CD4-positive, alpha-beta T cell treated with Interleukin-4 for 1 hour (primary cell): ENCODE measurements at regions not wholly inside any gene's neighbourhood (a gene's known extent, or its start where the extent isn't known, plus 50 kb on each side); places are given as distances from the start of the nearest gene placed in this dataset.

ENCODE experiments used
- DNase-seq, 2 donors: peaks; one replicate each; pipeline ENCODE4 v3.0.0-alpha.2; 2020 to 2022

DNA sequence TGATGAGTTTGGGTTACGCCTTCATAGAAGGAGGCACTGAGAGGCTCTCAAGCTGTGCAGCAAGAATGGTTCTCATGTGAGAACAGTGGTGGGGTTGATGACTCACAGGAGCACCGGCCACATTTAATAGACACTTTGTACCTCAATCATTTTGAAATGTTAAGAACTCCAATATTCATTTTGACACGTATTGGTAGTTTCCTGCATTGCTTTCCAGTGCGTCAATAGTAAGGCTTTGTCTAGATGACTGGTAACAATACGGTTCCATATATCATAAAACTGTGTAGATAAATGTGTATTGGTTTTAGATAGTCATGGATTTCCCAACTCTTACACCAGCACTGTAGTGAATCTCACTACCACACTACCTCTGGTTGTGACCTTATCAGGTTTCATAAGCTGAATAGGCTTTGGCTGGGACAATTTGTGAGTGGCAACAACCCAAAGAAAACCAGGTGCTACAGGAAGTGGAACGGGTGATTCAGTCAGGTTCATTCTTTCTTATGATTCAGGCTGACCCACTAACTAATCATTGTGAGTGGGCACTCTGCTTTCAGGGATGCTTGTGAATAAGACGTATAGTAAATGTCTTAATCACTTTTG, 362.6 kb downstream of the KLF5 start:
- DNase-seq, result no peak

DNA sequence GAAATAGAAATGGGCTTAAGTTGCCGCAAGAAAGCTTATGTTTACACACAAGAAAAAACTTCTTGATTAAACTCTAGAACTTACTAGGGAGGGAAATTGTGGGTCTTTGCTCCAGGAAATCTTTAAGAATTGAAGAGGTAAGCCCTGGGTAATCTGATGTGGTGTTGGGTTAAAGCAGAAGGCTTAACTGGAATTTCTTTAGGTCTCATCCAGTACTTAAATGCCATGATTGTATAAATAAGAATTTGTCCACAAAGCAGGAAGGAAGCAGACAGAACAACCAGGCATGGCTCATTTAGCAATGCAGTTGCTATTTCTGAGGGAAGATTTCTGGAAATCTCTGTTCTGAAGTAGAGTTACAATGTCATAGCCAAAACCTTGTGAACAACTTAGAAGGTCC, 360.4 kb downstream of the KLF5 start:
- no peak for DNase-seq

DNA sequence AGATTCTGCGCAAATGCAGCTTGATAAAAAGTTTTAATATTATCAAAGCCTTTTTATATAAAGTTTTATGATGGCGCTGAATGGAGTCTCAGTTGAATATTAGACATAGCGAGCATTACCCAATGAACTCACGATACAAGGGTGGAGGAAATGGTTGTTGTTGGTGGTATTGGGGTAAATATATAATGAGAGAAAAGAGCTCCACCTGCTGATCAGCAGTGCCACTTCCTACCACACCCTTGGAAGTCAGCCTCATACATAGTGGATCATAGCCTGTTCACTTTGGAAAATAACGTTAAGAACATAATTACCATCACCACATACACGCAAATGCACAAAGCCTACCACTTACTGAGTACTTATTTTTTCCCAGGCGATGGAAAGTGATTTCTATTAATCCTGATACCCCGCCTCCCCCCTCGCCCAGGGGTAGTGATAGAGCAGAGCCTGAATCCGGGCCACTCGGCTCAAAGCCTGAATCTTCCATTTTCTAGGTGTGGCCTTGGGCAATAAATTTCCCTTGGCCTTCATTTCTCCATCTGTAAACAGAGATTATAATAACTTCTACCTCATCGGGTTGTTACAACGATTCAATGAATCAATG, 358.3 kb downstream of the KLF5 start:
- peak in 1 of 2 donors; percentile 2 for DNase-seq

DNA sequence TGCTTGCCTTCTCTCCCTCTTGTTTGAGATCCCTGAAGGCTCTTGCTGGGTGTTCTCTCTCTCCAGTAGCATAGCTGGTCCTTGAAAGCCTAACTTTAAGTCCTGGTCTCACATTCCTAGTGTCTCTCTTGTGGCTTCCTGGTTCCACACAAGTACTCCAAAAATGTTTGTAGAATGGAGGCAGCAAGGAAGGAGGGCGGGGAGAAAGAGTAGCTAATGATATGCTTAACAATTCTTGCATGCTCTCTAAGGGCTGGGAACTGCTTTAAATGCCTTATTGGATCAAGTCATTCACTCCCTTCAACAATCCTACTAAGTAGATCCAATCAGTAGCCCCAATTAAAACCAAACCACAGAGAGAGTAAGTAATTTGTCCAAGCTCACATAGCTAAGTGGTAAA, 357.3 kb downstream of the KLF5 start:
- DNase-seq, result no peak

DNA sequence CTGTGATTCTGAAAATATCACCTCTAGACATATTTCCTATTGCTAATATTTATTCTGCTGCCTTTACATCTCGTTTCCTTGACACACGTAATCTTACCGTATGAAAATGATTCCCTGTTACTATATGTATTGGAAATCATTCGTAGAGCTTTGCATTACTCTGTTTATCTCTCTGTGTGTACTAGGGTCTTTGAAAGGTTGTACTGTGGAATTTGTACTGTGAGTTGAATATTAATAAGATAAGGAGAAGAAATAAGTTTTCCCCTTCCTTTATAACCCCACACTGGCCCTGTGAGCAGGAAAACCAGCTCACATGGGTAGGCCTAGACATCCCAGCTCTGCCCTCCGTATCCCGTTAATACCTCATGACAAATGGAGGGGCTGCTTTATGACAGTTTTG, 354.9 kb downstream of the KLF5 start:
- no peak for DNase-seq

DNA sequence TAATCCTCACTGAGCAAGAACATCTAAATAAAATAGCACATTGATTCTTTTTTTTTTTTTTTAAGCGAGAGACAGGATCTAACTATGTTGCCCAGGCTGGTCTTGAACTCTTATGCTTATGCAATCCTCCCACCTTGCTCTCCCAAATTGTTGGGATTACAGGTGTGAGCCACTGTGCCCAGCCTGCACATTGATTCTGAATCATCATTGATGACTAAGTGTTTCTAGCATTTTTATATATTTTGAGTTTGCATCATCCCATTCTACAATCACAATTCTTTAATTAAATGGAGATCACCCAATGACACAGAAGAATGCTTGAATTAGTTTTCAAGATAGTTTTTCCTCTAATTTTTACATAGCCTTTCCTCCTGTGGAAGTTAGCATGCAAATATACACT, 354.1 kb downstream of the KLF5 start:
- DNase-seq, result no peak

DNA sequence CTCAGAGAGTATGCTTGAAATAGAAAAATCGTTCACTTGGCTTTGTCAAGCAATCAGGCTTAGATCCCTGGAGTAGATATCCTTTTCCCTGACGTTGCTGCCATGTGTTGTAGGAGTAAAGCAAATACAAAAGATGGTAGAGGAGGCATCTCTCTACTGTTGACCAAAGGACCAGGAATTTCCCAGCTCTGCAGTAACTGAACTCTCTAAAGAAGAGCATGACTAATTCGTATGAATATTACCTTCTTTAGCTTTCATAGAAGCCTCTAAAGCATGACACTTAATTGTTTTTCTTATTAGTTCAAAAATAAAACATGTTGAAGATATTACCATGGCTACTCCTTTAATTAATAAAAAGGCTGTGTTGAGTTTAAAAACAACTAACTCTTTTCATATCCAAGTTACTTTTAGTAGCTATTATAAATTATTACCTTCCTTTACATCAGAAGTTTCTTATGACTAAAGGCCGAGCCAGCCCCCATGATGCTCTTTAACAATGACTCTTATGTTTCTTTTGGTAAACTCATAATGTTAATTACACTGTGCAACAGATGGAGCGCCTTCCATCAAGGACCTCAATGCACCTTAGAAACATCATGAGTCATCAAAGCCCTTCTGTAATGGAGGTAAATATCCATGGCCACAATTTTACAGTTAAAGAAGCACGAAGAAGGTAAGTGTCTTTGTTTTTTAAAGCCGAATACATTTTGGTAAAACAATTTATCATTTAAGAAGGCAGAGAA, 352.4 kb downstream of the KLF5 start:
- DNase-seq, result no peak

DNA sequence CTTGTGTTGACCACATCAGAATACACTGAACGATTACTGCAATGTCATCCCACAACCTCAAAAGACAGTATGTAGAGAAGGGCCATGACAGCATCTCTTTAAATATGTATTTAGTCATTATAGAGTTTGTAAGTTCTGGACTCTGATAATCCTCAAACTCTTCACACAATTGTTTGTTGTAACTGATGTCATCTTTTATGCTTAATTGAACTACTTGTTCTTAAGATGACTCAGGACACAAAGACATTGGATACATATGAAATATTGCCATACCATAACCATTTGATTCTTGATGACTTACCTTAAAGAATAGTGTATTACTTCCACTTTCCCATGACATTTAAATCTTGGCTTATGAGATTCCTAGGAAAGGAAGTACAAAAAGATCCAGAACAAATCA, 347.6 kb downstream of the KLF5 start:
- DNase-seq, result no peak

DNA sequence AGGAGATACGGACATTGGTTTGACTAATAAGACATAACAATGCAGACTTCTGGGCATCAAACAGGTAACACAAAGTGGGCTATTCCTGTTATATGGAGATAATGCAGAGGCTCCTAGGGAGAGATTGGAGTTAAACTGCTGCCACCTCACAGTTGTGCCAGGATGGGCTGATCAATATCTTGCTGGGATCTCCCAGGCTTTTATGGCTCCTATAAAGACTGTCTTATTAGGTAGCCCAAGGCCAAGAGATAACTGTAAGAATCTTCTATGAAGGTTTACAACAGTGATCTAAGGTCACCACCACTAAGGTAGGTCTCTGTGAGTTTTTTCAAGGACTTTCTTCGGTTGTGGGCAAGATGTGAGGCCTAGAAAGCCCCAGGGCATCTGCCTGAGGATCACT, 345.8 kb downstream of the KLF5 start:
- DNase-seq, result no peak

DNA sequence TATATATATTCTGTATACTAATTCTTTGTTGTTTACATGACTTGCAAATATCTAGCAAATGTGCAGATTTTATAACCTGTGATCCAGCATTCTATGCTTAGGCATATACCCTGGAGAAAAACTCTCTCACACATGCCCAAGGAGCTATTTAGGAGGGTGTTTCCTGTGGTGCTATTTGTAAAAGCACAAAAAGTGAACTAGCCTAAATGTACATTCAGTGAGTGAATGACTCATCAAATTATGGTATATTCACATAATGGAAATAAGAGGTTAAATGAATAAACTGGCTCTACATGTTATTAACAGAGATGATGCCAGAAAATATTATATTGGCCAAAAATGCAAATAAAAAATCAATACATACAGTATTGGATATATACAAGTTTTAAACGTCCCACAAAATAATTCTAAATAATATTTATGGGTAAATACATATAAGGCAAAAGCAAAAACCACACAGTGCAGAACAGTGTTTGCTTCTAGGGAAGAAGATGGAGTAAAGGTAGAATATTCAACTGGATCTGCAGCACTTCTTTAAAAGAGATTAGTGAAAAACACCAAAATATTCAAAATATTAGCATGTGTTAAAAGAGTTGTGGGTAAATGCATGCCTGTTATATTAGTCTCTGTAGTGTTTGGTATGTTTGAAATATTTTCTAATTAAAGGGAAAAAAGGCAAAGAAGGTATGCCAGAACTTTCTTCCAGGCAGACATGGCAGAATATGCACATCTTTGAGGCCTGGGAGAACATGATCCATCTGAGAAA, 344.7 kb downstream of the KLF5 start:
- DNase-seq, result no peak

DNA sequence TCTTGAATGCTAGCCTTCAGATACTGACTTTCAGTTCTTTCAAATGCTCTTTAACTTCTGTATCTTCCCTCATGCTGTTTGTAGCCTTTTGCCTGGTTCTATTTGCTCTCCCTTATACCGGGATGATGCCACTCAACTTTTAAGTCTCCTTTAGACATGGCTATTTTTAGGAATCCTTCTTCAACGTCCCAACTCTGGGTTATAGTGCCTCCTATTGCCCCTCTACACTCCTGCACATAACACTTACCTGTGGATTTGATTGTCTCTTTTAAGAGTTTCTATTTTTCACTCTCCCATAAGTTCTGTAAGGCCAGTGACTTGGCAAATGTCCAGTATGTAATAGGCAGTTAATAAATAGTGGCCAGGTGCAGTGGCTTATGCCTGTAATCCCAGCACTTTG, 343.0 kb downstream of the KLF5 start:
- DNase-seq, result no peak

DNA sequence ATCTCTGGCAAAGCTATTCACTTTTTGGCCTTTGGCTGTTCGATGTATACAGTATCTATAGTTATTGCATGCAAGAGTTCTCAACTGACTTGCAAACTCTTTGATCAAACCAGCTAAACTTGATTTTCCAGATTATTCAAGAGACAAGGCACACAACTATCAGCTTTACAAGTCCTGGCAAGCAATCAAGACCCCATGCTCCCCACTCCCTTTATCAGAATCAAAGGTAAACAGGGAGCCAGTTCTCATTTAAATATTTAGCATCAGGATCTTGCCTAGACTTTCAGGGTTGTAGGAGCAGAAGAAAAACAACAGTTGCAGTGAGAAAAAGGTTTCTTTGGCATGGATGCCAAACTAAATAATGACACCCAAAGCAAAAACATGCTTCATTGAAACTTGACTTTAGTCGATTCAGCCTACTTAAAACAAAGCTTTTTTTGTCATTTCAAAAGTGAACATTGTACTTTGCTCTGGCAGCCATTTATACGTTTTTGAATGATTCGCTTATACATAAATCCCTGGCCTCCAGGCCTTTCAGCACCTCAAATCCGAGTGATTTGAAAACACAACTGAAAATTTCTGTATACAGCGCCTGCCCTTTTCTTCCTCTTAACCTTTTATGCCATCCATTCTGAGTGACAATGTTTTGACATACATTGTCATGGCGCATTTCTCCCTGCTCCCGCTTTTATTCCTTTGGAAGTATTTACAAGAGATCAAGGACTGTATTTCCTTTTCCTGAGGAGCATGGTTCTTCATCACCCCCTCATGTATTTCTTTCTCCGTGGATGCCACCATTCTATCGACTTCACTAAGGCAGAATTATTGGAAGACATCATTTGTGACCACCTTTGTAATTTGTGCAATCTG, 340.8 kb downstream of the KLF5 start:
- DNase-seq, result no peak

DNA sequence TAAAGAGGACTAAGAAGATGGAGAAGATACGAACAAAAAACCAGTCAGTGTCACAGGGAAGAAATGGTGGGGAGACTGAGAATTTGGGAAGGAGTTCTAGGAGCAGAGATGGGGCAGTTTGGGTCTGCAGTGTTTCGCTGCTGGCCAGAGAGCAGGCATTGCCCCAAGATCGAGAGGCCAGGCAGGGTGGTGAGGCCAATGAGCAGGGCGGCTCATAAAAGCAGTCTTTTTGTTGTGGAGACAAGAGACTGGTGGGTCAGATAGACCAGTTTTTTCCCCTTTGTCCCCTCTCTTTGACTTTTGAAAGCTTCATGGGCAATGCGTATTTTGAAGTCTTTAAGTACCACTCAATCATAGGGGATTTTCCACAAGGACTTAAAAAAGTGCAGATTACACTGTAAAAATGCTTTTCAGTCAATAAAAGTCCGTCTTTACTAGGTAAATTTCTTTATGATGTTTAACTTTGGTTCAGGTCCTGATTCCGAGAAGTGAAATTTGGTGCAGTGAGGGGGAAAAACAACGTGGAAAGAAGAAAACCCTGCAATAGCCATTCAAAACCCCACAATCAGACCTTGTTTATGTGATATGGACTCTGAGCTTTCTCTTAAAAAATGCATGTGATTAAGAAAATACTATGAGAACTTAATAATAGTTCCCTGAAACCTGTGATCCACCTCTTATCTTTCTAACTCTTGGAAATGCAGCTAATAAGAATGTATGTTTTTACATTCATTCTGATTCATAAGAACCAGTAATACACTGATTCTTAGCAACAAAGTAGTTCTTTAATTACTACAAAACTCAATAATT, 338.9 kb downstream of the KLF5 start:
- no peak for DNase-seq

DNA sequence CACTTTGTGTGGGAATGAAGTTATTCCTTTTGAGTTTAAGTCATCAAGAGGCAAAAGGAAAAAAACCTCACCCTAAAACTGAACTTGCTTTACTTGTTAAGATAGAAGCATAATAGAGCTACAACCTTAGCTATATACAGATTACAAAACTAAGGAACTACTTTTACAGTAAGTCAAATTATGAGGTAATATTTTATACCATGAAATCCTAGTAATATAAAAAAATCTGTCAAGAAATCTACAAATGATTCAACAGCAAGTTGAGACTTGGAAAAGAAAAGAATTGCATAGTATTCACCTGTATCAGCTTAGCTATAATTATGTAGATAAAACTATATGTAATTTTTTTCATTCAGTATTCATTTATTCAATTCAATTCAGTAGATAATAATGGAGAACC, 335.3 kb downstream of the KLF5 start:
- DNase-seq, result no peak

DNA sequence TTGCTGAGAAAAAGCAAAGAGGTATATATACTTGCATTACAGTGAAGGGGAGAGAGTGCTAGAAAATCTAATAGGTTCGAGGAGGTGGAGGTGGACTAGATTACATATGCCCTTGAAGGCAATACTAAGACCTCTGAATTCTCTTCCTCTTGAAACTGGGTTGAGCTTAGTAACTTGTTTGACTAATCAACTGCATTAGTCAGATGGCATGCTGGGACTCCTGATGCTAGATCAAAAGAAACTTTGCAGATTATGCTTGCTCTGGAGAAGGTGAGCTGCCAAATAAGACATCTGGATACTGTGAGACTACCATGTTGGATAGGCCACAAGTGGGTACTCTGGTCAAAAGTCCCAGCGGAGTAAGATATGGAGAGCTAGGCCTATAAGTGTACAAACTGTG, 331.3 kb downstream of the KLF5 start:
- DNase-seq, result no peak

DNA sequence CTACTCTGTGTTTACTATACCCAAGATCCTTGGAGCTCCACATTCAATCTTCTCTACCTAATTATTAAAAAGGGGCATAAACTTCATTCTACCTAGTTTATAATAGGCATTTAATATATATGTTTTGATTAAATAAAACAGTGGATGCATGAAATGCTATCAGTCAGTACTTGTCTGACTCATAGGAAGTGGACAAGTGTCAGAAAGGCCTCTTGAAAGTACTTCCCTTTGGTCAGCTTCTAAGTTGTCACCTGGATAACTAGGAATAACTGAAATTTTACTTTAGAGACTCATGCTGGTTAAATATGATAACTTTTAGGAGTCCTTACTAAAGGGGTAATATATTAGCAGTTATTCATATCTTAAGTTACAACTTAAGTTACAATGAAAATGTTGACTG, 329.8 kb downstream of the KLF5 start:
- no peak for DNase-seq

DNA sequence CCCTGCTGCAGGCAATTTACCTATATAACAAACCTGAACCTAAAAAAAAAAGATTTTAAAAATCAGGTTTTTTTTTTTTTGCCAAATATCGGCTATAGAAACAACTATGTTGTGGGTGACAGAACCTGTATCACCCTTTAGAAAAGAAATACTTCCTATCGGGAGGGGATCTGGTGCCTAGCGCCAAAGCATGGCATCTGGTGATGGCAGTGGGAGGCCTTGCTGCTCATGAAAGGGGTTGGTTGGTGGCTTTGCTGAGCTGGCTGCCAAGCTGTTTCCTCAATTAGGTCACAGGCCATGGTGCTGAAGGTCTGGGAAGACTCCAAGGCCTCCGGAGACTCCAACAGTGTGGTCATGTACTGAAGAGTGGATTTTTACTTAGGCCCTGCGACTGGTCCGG, 328.5 kb downstream of the KLF5 start:
- no peak for DNase-seq

DNA sequence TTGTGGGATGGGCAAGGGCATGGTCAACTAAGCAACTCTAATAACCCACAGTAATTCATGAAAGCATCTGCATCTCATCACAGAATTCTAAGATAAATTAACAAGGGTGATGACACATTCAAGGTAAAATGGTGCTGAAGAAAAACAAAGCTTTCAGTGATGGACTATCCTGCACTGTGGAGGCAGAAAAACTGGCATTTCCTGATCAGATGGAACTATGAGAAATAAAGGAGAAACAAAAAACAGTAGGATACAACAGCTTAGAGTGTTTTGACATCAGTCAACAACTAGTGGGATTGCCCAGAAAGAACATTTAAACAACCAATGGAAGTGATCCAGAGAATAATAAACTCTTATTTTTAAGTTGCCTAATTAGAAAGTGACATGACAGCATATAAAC, 327.0 kb downstream of the KLF5 start:
- no peak for DNase-seq

DNA sequence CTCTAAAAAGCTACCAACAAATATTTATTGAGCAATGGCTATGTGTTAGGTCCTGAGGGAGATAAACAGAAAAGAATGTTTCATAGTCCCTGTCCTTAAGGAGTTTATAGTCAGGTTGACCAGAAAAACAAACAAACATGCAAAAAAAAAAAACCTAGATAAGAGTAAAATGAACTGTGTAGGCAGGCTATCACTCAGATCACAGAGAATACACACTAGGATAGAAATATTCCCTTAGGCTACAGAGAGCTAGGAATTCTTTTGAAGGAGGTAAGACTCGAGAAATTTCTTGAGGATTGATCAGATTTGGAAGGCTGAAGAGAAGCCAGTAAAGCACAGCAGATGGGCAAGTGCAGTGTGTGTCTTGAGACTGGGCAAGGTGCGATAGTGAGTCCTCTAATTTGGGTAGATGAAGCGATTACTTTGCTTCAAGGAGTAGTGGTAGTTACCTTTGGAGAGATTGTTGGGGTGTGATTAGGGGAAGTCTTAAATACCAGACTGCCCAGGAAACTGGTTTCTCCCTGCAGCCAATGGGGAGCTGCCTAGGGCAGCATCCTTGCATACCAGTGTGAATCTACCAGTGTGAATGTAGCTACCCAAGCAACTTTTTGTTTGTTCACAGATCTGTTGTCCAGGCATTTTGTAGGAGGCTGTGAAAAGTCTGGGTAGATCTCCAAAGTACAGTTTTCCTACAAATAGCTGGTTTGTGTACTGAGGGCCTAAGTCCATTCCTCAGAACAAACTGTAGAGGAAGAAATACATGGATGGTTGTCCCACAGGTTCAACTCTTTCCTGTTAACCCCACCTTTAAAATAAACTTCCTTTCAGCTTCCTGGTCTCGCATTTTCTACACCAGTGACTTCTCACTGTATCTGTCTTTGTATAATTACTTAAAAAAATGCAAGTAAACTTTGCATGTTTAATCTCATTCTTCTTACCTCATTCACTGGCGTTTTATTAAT, 314.1 kb downstream of the KLF5 start:
- DNase-seq, result no peak

DNA sequence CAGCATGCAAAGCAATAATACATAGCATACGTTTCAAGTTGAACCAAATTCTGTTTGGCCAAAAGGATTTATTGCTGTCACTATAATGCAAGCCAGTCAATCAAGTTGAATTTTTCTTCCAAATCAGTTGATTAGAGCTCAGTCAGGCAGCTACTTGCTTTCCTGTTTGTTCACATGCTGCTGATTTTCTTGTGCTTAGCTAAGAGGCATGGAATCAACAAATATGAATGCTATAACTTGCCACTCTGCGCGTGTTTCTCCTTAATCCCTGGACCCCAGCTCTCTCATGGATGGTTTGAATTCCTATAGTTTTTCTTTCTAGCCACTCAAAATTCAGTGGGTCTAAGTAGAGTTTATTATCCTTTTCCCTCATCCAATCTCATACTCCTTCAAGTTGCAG, 311.3 kb downstream of the KLF5 start:
- DNase-seq, result no peak

DNA sequence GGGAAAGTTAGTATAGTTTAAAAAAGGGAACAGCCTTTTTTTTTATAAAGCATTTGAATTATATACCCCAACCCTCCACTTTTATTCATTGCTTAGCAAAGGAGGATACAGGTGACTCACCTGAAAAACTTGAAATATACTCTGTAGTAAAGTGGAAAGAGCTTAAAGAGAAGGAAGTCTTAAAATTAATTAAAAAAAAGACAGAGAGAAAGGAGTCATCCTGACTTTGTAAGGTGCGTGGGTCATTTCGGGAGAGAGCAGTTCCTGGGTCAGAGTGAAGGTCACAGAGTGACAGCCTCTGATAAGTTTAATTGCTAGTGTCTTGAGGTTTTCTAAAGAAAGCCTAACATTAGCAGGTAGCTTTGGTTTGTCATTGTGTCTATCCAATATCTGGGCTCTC, 310.3 kb downstream of the KLF5 start:
- DNase-seq, result no peak
